Neural progenitor cell (in vitro differentiated cells): ENCODE measurements at regions not wholly inside any gene's neighbourhood (a gene's known extent, or its start where the extent isn't known, plus 50 kb on each side); places are given as distances from the start of the nearest gene placed in this dataset.

Experiments
- EZH2 ChIP-seq: fragments of 200-600 bp; sonication (generic); IDR thresholded peaks from 2 replicates; pipeline ENCODE4 v1.6.1; 2017; ENCODE audit warnings: antibody characterized with exemption, mild to moderate bottlenecking, moderate library complexity
- TF ChIP-seq, protein P1 (sequence below): fragments of 200-600 bp; sonication (generic); IDR thresholded peaks from 2 replicates; pipeline ENCODE4 v1.5.1; 2017; ENCODE audit warnings: antibody characterized with exemption, mild to moderate bottlenecking

DNA sequence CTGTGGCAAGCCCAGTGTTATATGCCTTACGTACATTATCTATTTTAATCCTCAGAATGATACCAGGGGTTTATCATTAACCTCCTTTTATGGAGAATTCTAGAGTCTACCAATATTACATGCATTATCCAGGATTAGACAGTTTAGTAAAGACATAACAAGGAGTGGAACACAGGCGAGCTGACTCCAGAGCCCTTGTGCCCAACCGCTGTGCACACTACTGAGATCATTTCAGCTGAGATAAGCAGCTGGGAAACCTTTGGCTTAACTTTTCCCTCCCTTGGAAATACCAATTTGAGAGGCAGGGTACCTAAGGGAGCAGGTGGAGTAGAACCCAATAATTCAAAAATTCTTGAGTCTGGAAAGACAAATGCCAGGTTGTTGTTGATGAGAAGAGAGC lies 59.8 kb upstream of the ATP1B1 start:
- TF ChIP-seq, protein P1, sequence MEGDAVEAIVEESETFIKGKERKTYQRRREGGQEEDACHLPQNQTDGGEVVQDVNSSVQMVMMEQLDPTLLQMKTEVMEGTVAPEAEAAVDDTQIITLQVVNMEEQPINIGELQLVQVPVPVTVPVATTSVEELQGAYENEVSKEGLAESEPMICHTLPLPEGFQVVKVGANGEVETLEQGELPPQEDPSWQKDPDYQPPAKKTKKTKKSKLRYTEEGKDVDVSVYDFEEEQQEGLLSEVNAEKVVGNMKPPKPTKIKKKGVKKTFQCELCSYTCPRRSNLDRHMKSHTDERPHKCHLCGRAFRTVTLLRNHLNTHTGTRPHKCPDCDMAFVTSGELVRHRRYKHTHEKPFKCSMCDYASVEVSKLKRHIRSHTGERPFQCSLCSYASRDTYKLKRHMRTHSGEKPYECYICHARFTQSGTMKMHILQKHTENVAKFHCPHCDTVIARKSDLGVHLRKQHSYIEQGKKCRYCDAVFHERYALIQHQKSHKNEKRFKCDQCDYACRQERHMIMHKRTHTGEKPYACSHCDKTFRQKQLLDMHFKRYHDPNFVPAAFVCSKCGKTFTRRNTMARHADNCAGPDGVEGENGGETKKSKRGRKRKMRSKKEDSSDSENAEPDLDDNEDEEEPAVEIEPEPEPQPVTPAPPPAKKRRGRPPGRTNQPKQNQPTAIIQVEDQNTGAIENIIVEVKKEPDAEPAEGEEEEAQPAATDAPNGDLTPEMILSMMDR, result no peak
- no peak for TF ChIP-seq EZH2
